ENCODE measurements at regions not wholly inside any gene's neighbourhood (a gene's known extent, or its start where the extent isn't known, plus 50 kb on each side); places are given as distances from the start of the nearest gene placed in this dataset.

DNA sequence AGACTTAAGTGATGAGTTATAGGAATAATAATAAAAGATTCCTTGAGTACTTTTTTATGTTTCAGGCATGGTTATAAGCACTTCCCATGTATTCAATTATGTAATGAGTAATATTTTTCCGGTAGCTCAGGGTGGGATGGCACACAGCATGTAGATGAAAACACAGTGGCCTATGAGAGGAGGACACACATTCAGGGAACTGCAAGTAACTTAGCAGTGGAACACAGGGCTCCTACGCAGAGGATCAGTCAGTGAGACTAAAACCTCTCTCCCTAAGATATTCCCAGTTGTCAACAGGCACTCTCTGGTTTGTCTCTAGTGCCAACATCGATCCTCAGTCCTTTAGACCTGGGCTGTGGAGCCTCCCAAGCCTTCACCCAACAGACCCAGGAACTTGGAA, 219.4 kb downstream of the DIO2 start:
- TF ChIP-seq, protein P1, sequence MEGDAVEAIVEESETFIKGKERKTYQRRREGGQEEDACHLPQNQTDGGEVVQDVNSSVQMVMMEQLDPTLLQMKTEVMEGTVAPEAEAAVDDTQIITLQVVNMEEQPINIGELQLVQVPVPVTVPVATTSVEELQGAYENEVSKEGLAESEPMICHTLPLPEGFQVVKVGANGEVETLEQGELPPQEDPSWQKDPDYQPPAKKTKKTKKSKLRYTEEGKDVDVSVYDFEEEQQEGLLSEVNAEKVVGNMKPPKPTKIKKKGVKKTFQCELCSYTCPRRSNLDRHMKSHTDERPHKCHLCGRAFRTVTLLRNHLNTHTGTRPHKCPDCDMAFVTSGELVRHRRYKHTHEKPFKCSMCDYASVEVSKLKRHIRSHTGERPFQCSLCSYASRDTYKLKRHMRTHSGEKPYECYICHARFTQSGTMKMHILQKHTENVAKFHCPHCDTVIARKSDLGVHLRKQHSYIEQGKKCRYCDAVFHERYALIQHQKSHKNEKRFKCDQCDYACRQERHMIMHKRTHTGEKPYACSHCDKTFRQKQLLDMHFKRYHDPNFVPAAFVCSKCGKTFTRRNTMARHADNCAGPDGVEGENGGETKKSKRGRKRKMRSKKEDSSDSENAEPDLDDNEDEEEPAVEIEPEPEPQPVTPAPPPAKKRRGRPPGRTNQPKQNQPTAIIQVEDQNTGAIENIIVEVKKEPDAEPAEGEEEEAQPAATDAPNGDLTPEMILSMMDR (IDR thresholded peaks at IDR 0.05), result no peak
- no peak for TF ChIP-seq POLR2A (IDR thresholded peaks at IDR 0.05)
